Endothelial cell of umbilical vein (primary cell): ENCODE measurements at regions not wholly inside any gene's neighbourhood (a gene's known extent, or its start where the extent isn't known, plus 50 kb on each side); places are given as distances from the start of the nearest gene placed in this dataset.

Source experiments
- POLR2A ChIP-seq: IDR thresholded peaks from 2 replicates; pipeline ENCODE4 v1.6.1; 2012; ENCODE audit warnings: low read depth, mild to moderate bottlenecking, control low read depth, low read length
- POLR2AphosphoS5 ChIP-seq: IDR thresholded peaks from 2 replicates; pipeline ENCODE4 v1.6.1; 2012; ENCODE audit warnings: low read depth, mild to moderate bottlenecking, control low read depth, low read length, moderate library complexity; ENCODE audit not compliant: insufficient read depth
- TF ChIP-seq, protein P1 (sequence below), 2 donors: IDR thresholded peaks; 1 replicate in 1 of 2; 2 replicates in 1 of 2; pipeline ENCODE4 v1.5.1; 2011; ENCODE audit warnings: low read length in 2 of 2, mild to moderate bottlenecking in 2 of 2, moderate library complexity in 2 of 2, control low read depth in 1 of 2, inconsistent platforms in 1 of 2, low read depth in 1 of 2; ENCODE audit not compliant: insufficient read depth in 1 of 2; ENCODE audit errors: extremely low read depth in 1 of 2

DNA sequence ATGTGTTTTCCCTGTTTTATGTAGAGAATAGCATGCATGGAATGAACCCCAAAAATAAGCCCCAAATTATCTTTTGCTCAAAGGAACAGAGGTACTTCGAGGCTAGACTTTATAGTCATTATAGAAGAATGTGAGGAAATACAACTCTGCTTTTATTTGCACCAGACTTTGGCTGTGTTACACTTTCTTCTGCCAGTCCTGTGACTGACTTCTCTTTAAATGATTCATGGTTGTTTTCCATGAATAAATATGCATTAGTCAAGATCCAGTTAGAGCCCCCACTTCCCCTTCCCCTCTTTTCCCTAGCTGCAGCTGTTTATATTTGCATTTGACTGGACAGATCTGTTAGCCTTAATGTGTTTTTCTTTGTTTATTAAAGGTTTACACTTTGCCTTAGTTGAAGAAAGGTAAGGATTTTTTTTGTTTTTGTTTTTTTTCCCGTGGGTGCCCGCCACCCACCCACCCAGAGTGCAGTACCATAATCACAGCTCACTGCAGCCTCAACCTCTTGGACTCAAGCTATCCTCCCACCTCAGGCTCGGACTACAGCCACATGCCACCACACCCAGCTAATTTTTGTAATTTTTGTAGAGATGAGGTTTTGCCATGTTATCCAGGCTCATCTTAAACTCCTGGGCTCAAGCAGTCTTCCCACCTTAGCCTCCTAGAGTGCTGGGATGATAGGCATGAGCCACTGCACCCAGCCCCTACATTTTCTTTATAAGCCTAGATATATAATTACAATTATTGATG lies 152.6 kb downstream of the CYB561 start:
- no peak for TF ChIP-seq POLR2A
- TF ChIP-seq, protein P1, sequence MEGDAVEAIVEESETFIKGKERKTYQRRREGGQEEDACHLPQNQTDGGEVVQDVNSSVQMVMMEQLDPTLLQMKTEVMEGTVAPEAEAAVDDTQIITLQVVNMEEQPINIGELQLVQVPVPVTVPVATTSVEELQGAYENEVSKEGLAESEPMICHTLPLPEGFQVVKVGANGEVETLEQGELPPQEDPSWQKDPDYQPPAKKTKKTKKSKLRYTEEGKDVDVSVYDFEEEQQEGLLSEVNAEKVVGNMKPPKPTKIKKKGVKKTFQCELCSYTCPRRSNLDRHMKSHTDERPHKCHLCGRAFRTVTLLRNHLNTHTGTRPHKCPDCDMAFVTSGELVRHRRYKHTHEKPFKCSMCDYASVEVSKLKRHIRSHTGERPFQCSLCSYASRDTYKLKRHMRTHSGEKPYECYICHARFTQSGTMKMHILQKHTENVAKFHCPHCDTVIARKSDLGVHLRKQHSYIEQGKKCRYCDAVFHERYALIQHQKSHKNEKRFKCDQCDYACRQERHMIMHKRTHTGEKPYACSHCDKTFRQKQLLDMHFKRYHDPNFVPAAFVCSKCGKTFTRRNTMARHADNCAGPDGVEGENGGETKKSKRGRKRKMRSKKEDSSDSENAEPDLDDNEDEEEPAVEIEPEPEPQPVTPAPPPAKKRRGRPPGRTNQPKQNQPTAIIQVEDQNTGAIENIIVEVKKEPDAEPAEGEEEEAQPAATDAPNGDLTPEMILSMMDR (IDR thresholded peaks at IDR 0.05; ENCODE audit: extremely low read depth in 1 of 2, insufficient read depth in 1 of 2, low read depth in 1 of 2, low read length in 2 of 2), result no peak
- no peak for TF ChIP-seq POLR2AphosphoS5
